A673 (cell line): ENCODE measurements at regions not wholly inside any gene's neighbourhood (a gene's known extent, or its start where the extent isn't known, plus 50 kb on each side); places are given as distances from the start of the nearest gene placed in this dataset.

ENCODE experiments used
- BruUV-seq: library from RNA; stranded (reverse); fragments of 400-500 nt; replicated peaks from 2 replicates; lab custom pipeline; 2021; lab: Mats Ljungman, UMichigan
- CTCF ChIA-PET: fragments of 300-600 bp; sonication (Branson Sonifier 250); formaldehyde crosslinking; loops from one replicate; lab custom pipeline; 2022; ENCODE audit warnings: antibody characterized with exemption; lab: Charles Lee
- POLR2A ChIA-PET: fragments of 300-600 bp; sonication (Branson Sonifier 250); formaldehyde crosslinking; loops from one replicate; lab custom pipeline; 2022; ENCODE audit warnings: antibody characterized with exemption; ENCODE audit not compliant: low non-redundant PET; lab: Charles Lee
- DNase-seq: peaks from one replicate; pipeline ENCODE4 v3.0.0-alpha.2; 2015; ENCODE audit warnings: low spot score
- H3K27ac ChIP-seq: fragments of 200-600 bp; sonication (generic); 2 replicates; pipeline ENCODE4 v1.5.1; 2016; ENCODE audit warnings: mixed run types, low read depth, mild to moderate bottlenecking, mixed read lengths, antibody characterized with exemption, low read length; ENCODE audit not compliant: poor library complexity, severe bottlenecking
- H3K27me3 ChIP-seq: fragments of 200-600 bp; sonication (generic); replicated peaks from 2 replicates; pipeline ENCODE4 v1.6.1; 2017; ENCODE audit warnings: mixed run types, low read depth, mild to moderate bottlenecking, mixed read lengths, antibody characterized with exemption, low read length; ENCODE audit not compliant: insufficient read depth, poor library complexity
- H3K36me3 ChIP-seq: fragments of 200-600 bp; sonication (generic); 2 replicates; pipeline ENCODE4 v1.6.1; 2016; ENCODE audit warnings: mixed run types, mild to moderate bottlenecking, mixed read lengths, antibody characterized with exemption, low read length; ENCODE audit not compliant: insufficient read depth, poor library complexity, severe bottlenecking
- H3K4me1 ChIP-seq: fragments of 200-600 bp; sonication (generic); 2 replicates; pipeline ENCODE4 v1.6.1; 2017; ENCODE audit warnings: mixed run types, mild to moderate bottlenecking, mixed read lengths, antibody characterized with exemption, low read length; ENCODE audit not compliant: insufficient read depth, poor library complexity, severe bottlenecking
- H3K4me3 ChIP-seq: fragments of 200-600 bp; sonication (generic); 2 replicates; pipeline ENCODE4 v1.5.1; 2016; ENCODE audit warnings: low read depth, mixed run types, mild to moderate bottlenecking, mixed read lengths, low read length; ENCODE audit not compliant: poor library complexity, severe bottlenecking
- H3K9me3 ChIP-seq: fragments of 200-600 bp; sonication (generic); 2 replicates; pipeline ENCODE4 v1.6.1; 2016; ENCODE audit warnings: mixed run types, low read depth, mild to moderate bottlenecking, mixed read lengths, antibody characterized with exemption, low read length; ENCODE audit not compliant: poor library complexity, severe bottlenecking
- CTCF ChIP-seq: fragments of 300-800, 200-600 bp; sonication (generic); conservative IDR thresholded peaks from 2 replicates; pipeline ENCODE4 v1.5.1; 2017; ENCODE audit warnings: low read depth, mild to moderate bottlenecking, antibody characterized with exemption, low read length, moderate library complexity, mixed read lengths
- EZH2 ChIP-seq: fragments of 200-600 bp; sonication (generic); IDR thresholded peaks from 2 replicates; pipeline ENCODE4 v1.6.1; 2017; ENCODE audit warnings: borderline replicate concordance, low read depth, mild to moderate bottlenecking, mixed read lengths, antibody characterized with exemption, low read length; ENCODE audit not compliant: poor library complexity, severe bottlenecking
- intact Hi-C: fragments of 100-400 bp; cut with micrococcal nuclease; formaldehyde crosslinking; loops from one replicate; pipeline ENCODE4 v1.10.0; 2022; ENCODE audit not compliant: unreplicated experiment

- ChIA-PET CTCF (no interaction called here), POLR2A (no interaction called here)
- DNase-seq, result peak; percentile 18
These were observed 74.6 kb upstream of the IKZF1 start for GRCh38 chr7:50229964-50230363.

GRCh38 chr7:50228148-50228547 is 76.4 kb upstream of the IKZF1 start:
- Histone ChIP-seq H3K36me3 (no peaks in the 10 kb centered on the region), H3K9me3 (peaks cover 14% of the 10 kb centered on the region), H3K4me1 (peaks cover 6% of the 10 kb centered on the region), H3K27me3 (no peaks in the 10 kb centered on the region), H3K4me3 (no peak overlapping the region), H3K27ac (peak overlapping the region; percentile 27)
- intact Hi-C loops, result loop anchor here (5.0 kb wide), 1 partner anchor 124 kb away; no protein-coding TSS in a partner anchor
- ChIA-PET CTCF (interaction anchor here (1.4 kb wide), 1 partner anchor 23 kb away, joined by 13 read pairs; no protein-coding TSS in a partner anchor), POLR2A (no interaction called here)
- TF ChIP-seq CTCF (no peak), EZH2 (no peak)
- no TSS peak for BruUV-seq
- DNase-seq, result peak; percentile 70

More at GRCh38 chr7:50229964-50230363, 74.6 kb upstream of the IKZF1 start:
- peaks cover 6% of the 10 kb centered on the region for H3K4me1 ChIP-seq
- H3K9me3 ChIP-seq, result peaks cover 14% of the 10 kb centered on the region
- H3K4me3 ChIP-seq, result no peak overlapping the region
- TF ChIP-seq CTCF, result peak; percentile 51; the same call in 1 of the 2 replicates
- no peak for TF ChIP-seq EZH2
- intact Hi-C loops, result loop anchor here (5.0 kb wide), 1 partner anchor 122 kb away; no protein-coding TSS in a partner anchor
- H3K27me3 ChIP-seq, result no peaks in the 10 kb centered on the region
- no peaks in the 10 kb centered on the region for H3K36me3 ChIP-seq
- H3K27ac ChIP-seq, result no peak overlapping the region
- BruUV-seq, result no TSS peak

- peaks cover 6% of the 10 kb centered on the region for H3K4me1 ChIP-seq
- no peaks in the 10 kb centered on the region for H3K36me3 ChIP-seq
- H3K27ac ChIP-seq, result peak overlapping the region; percentile 27
- CTCF ChIA-PET, result interaction anchor here (1.2 to 1.4 kb wide), 2 partner anchors 21 to 22 kb away, joined by 3 to 13 read pairs; no protein-coding TSS in a partner anchor
- TF ChIP-seq CTCF (no peak), EZH2 (no peak)
- H3K9me3 ChIP-seq, result peaks cover 17% of the 10 kb centered on the region
- no peak overlapping the region for H3K4me3 ChIP-seq
- POLR2A ChIA-PET, result no interaction called here
- no TSS peak for BruUV-seq
- H3K27me3 ChIP-seq, result no peaks in the 10 kb centered on the region
- no peak for DNase-seq
- intact Hi-C loops, result loop anchor here (5.0 kb wide), 1 partner anchor 125 kb away; no protein-coding TSS in a partner anchor
These were observed 76.8 kb upstream of the IKZF1 start for GRCh38 chr7:50227726-50228125.
